K562 (cell line): ENCODE measurements at regions not wholly inside any gene's neighbourhood (a gene's known extent, or its start where the extent isn't known, plus 50 kb on each side); places are given as distances from the start of the nearest gene placed in this dataset.

ENCODE experiments used
- ATAC-seq: fragments of 200-7000 bp; cut with Tn5 transposase; 3 replicates; pipeline ENCODE4 v1.9.1; 2020; ENCODE audit warnings: moderate library complexity
- BruUV-seq: library from RNA; stranded (reverse); fragments of 400-500 nt; replicated peaks from 2 replicates; lab custom pipeline; 2021; lab: Mats Ljungman, UMichigan
- CTCF ChIA-PET: fragments of 300-600 bp; formaldehyde crosslinking; extraction: SDS; loops from one replicate; lab custom pipeline; 2021; ENCODE audit warnings: low intra/inter-chr PET ratio; lab: Yijun Ruan, JAX
- POLR2A ChIA-PET: fragments of 300-600, 350-650 bp; sonication (Branson Sonifier 250); formaldehyde crosslinking; extraction: SDS; loops from one replicate; lab custom pipeline; 2021; ENCODE audit warnings: antibody characterized with exemption, inconsistent platforms; lab: Yijun Ruan, JAX
- DNase-seq, 4 experiments: peaks; one replicate each; pipeline versions ENCODE4 v3.0.0 to v3.0.0-alpha.2; 2011 to 2018; ENCODE audit warnings: low spot score in 3 of 4, mixed read lengths in 3 of 4; ENCODE audit errors: extremely low read depth in 1 of 4
- FAIRE-seq: peaks from 2 replicates; lab custom pipeline; 2011; peaks lifted over from hg19 to GRCh38; lab: Jason Lieb, UNC
- H2AFZ ChIP-seq: 2 replicates; pipeline ENCODE4 v1.6.0; 2011; ENCODE audit warnings: low read depth, low read length, control low read depth, inconsistent platforms
- H3K27ac ChIP-seq: fragments of 200-600 bp; 3 replicates; pipeline ENCODE4 v1.8.0; 2011; ENCODE audit warnings: low read depth, mild to moderate bottlenecking, control low read depth, inconsistent platforms, low read length, moderate library complexity, mixed read lengths; ENCODE audit errors: extremely low read depth
- H3K27me3 ChIP-seq, 2 experiments: fragments of 300-600 bp in 1 of 2; 2 replicates in 1 of 2; 3 replicates in 1 of 2; pipeline versions ENCODE4 v1.6.0 to v1.8.0; 2011; ENCODE audit warnings: inconsistent platforms in 2 of 2, low read length in 2 of 2, mild to moderate bottlenecking in 1 of 2, mixed read lengths in 1 of 2, moderate library complexity in 1 of 2; ENCODE audit not compliant: control insufficient read depth in 2 of 2, insufficient read depth in 2 of 2
- H3K36me3 ChIP-seq: fragments of 300-600 bp; 3 replicates; pipeline ENCODE4 v1.8.0; 2011; ENCODE audit warnings: mild to moderate bottlenecking, low read length, inconsistent platforms; ENCODE audit not compliant: control insufficient read depth, insufficient read depth
- H3K4me1 ChIP-seq, 2 experiments: fragments of 200-600 bp in 1 of 2; replicated peaks in 1 of 2; 2 replicates in 1 of 2; 3 replicates in 1 of 2; pipeline versions ENCODE4 v1.5.1 to v1.8.0; 2011; ENCODE audit warnings: inconsistent platforms in 2 of 2, low read length in 2 of 2, mild to moderate bottlenecking in 1 of 2, mixed read lengths in 1 of 2, moderate library complexity in 1 of 2; ENCODE audit not compliant: control insufficient read depth in 2 of 2, insufficient read depth in 2 of 2
- H3K4me2 ChIP-seq: 2 replicates; pipeline ENCODE4 v1.6.1; 2011; ENCODE audit warnings: low read length, control low read depth, inconsistent platforms, mixed read lengths; ENCODE audit not compliant: insufficient read depth
- H3K4me3 ChIP-seq: fragments of 200-600 bp; sonication (generic), shearing (Covaris generic); 2 replicates; pipeline ENCODE4 v1.5.1; 2016; ENCODE audit warnings: control low read depth, inconsistent platforms
- H3K79me2 ChIP-seq: fragments of 200-600 bp; 3 replicates; pipeline ENCODE4 v1.8.0; 2011; ENCODE audit warnings: low read length, inconsistent platforms; ENCODE audit not compliant: control insufficient read depth, insufficient read depth
- H3K9ac ChIP-seq, 2 experiments: 2 replicates each; pipeline versions ENCODE4 v1.6.0 to v1.6.1; 2011; ENCODE audit warnings: low read depth in 2 of 2, low read length in 2 of 2, control low read depth in 1 of 2, inconsistent platforms in 1 of 2, mild to moderate bottlenecking in 1 of 2, mixed read lengths in 1 of 2; ENCODE audit not compliant: insufficient read depth in 1 of 2
- H3K9me1 ChIP-seq: one replicate; pipeline ENCODE4 v1.6.0; 2011; ENCODE audit warnings: inconsistent platforms, mild to moderate bottlenecking, low read length, moderate library complexity; ENCODE audit not compliant: control insufficient read depth, insufficient read depth
- H3K9me3 ChIP-seq: replicated peaks from 2 replicates; pipeline ENCODE4 v1.5.1; 2011; ENCODE audit warnings: low read depth, low read length, inconsistent platforms; ENCODE audit not compliant: control insufficient read depth, insufficient read depth
- H4K20me1 ChIP-seq: replicated peaks from 2 replicates; pipeline ENCODE4 v1.6.1; 2011; ENCODE audit warnings: low read length, inconsistent platforms, mixed read lengths; ENCODE audit not compliant: control insufficient read depth, insufficient read depth
- PTBP1 ChIP-seq: fragments of 200-400 bp; formaldehyde crosslinking; IDR thresholded peaks from 2 replicates; pipeline ENCODE4 v1.6.1; 2017; ENCODE audit warnings: low read depth, low read length
- ZBTB5 ChIP-seq: fragments of 450-650 bp; IDR thresholded peaks from 2 replicates; pipeline ENCODE4 v1.6.1; 2017; ENCODE audit warnings: antibody characterized with exemption
- ZKSCAN3 ChIP-seq: fragments of 250-450 bp; sonication (Bioruptor Pico); IDR thresholded peaks from 2 replicates; pipeline ENCODE4 v1.4.0; 2020
- ZNF584 ChIP-seq: fragments of 200-800 bp; sonication (Bioruptor generic); IDR thresholded peaks from 2 replicates; pipeline ENCODE4 v1.6.1; 2016; ENCODE audit warnings: low read depth, mild to moderate bottlenecking, missing genetic modification characterization, missing compliant biosample characterization
- WGBS: fragments of 100-300 bp; shearing (Covaris generic); methylation state at CpG from one replicate; pipeline ENCODE4 v1.1.6; 2016; ENCODE audit warnings: low coverage, mixed read lengths; ENCODE audit not compliant: insufficient coverage; ENCODE audit errors: missing lambda C conversion rate; 5-methylcytosine and 5-hydroxymethylcytosine counted together
- in situ Hi-C: fragments of 300-500 bp; cut with MboI; formaldehyde crosslinking; loops from 4 replicates; pipeline ENCODE4 v1.15.0; 2018; ENCODE audit warnings: inconsistent platforms, mixed read lengths
- intact Hi-C: fragments of 100-400 bp; cut with micrococcal nuclease; formaldehyde crosslinking; loops from 2 replicates; pipeline ENCODE4 v1.14.2; 2022
- TF ChIP-seq, protein P1 (sequence below): fragments of 150-350 bp; IDR thresholded peaks from 2 replicates; pipeline ENCODE4 v1.6.1; 2014; ENCODE audit warnings: low read depth, mild to moderate bottlenecking, low read length, borderline replicate concordance

DNA sequence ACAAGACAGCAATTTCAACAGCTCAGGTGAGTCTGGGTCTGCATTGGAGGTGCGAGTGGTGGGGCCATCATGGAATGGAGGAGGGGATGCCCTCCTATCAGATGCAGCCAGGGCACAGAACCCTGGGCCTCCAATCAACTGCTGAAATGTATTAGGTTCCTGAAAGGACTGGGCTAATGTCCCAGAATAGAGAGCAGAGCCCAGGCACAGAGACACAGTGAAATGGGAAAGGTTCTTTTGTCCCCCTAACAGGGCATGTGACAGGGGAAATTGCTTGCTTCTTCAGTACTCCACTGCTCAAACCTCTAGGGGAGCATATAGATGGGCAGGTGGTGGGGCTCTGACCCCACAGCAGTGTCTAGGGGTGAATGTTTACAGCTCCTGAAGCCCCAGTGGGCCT, 87.3 kb upstream of the CLPB start:
- Histone ChIP-seq H4K20me1 (no peaks in the 10 kb centered on the region), H3K9me1 (no peaks in the 10 kb centered on the region), H3K27ac (no peak overlapping the region), H3K79me2 (no peaks in the 10 kb centered on the region), H3K4me2 (no peak overlapping the region), H3K36me3 (no peaks in the 10 kb centered on the region), H3K4me1 (no peaks in the 10 kb centered on the region), H3K9me3 (no peaks in the 10 kb centered on the region), H2AFZ (no peak overlapping the region), H3K9ac (no peak overlapping the region), H3K4me3 (no peak overlapping the region), H3K27me3 (peaks cover 0 to 27% of the 10 kb centered on the region in 2 experiments; a peak in 3 of 5 replicates)
- TF ChIP-seq PTBP1, result no peak
- TF ChIP-seq ZKSCAN3 (CRISPR knock-in tag), result no peak
- TF ChIP-seq ZNF584 (CRISPR knock-in tag), result no peak
- TF ChIP-seq, protein P1, sequence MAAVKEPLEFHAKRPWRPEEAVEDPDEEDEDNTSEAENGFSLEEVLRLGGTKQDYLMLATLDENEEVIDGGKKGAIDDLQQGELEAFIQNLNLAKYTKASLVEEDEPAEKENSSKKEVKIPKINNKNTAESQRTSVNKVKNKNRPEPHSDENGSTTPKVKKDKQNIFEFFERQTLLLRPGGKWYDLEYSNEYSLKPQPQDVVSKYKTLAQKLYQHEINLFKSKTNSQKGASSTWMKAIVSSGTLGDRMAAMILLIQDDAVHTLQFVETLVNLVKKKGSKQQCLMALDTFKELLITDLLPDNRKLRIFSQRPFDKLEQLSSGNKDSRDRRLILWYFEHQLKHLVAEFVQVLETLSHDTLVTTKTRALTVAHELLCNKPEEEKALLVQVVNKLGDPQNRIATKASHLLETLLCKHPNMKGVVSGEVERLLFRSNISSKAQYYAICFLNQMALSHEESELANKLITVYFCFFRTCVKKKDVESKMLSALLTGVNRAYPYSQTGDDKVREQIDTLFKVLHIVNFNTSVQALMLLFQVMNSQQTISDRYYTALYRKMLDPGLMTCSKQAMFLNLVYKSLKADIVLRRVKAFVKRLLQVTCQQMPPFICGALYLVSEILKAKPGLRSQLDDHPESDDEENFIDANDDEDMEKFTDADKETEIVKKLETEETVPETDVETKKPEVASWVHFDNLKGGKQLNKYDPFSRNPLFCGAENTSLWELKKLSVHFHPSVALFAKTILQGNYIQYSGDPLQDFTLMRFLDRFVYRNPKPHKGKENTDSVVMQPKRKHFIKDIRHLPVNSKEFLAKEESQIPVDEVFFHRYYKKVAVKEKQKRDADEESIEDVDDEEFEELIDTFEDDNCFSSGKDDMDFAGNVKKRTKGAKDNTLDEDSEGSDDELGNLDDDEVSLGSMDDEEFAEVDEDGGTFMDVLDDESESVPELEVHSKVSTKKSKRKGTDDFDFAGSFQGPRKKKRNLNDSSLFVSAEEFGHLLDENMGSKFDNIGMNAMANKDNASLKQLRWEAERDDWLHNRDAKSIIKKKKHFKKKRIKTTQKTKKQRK, result no peak
- no peak for TF ChIP-seq ZBTB5
- ChIA-PET CTCF (no interaction called here), POLR2A (interaction anchor here (0.6 to 1.2 kb wide), 3 partner anchors 15 to 208 kb away, joined by 3 read pairs; no protein-coding TSS in a partner anchor)
- in situ Hi-C loops, result no loop called here
- no peak for DNase-seq
- no peak for ATAC-seq
- no TSS peak for BruUV-seq
- WGBS, result 7% methylated on average over 1 of the region's 1 CpG
- no peak for FAIRE-seq
- intact Hi-C loops, result no loop called here
